Stomach (tissue), 4 donors: ENCODE measurements at regions not wholly inside any gene's neighbourhood (a gene's known extent, or its start where the extent isn't known, plus 50 kb on each side); places are given as distances from the start of the nearest gene placed in this dataset.

Experiments used
- CTCF ChIP-seq, 7 experiments: fragments of 450-650 bp in 4 of 7; fragments of 200-600 bp in 3 of 7; sonication (generic) in 3 of 7; IDR thresholded peaks; one replicate each; pipeline ENCODE4 v1.5.1; 2016 to 2019; ENCODE audit warnings: antibody characterized with exemption in 7 of 7, control low read depth in 2 of 7, mild to moderate bottlenecking in 1 of 7
- EP300 ChIP-seq: sonication (generic); formaldehyde crosslinking; IDR thresholded peaks from one replicate; pipeline ENCODE4 v1.6.1; 2017; ENCODE audit warnings: antibody characterized with exemption
- POLR2AphosphoS5 ChIP-seq, 3 donors: sonication (generic); formaldehyde crosslinking; IDR thresholded peaks; one replicate each; pipeline ENCODE4 v1.6.1; 2016; ENCODE audit warnings: antibody characterized with exemption in 3 of 3

- no peak for TF ChIP-seq POLR2AphosphoS5 (IDR thresholded peaks at IDR 0.05)
- TF ChIP-seq CTCF (IDR thresholded peaks at IDR 0.05) = no peak
- no peak for TF ChIP-seq EP300
Observed at GRCh38 chr21:41675574-41675973, 91.3 kb downstream of the RIPK4 start.
